ENCODE measurements at regions not wholly inside any gene's neighbourhood (a gene's known extent, or its start where the extent isn't known, plus 50 kb on each side); places are given as distances from the start of the nearest gene placed in this dataset.
A peak's percentile ranks its signal among the peaks of the same experiment; 100 is the strongest.
"Not testable (repeated sequence)": the region's sequence is repeated elsewhere in the genome, so short reads cannot be mapped to it uniquely, and the experiment has no call there.

GRCh38 chr2:10183146-10183675, 60.7 kb downstream of the RRM2 start:
- DNase-seq (ENCODE audit: low spot score): no peak

- DNase-seq (ENCODE audit: low spot score): no peak
Measured at GRCh38 chr2:10184421-10184820, 61.9 kb downstream of the RRM2 start.

GRCh38 chr2:10185046-10185445, 62.5 kb downstream of the RRM2 start:
- no peak for DNase-seq (ENCODE audit: low spot score)

- DNase-seq (ENCODE audit: low spot score): no peak
Measured at GRCh38 chr2:10185755-10186154, 63.2 kb downstream of the RRM2 start.

- no peak for DNase-seq (ENCODE audit: low spot score)
Measured at GRCh38 chr2:10186868-10187535, 64.5 kb downstream of the RRM2 start.

GRCh38 chr2:10187661-10188060, 65.1 kb downstream of the RRM2 start:
- DNase-seq (ENCODE audit: low spot score): no peak

- peak; percentile 46 for DNase-seq (ENCODE audit: low spot score)
Measured at GRCh38 chr2:10188211-10188610, 65.7 kb downstream of the RRM2 start.

GRCh38 chr2:10188729-10189305, 66.3 kb downstream of the RRM2 start:
- DNase-seq (ENCODE audit: low spot score): no peak

GRCh38 chr2:10190255-10190654, 67.7 kb downstream of the RRM2 start:
- DNase-seq (ENCODE audit: low spot score): no peak

- DNase-seq (ENCODE audit: low spot score): no peak
Measured at GRCh38 chr2:10190737-10191532, 68.4 kb downstream of the RRM2 start.

GRCh38 chr2:10191554-10191953, 69.0 kb downstream of the RRM2 start:
- no peak for DNase-seq (ENCODE audit: low spot score)

- DNase-seq (ENCODE audit: low spot score): no peak
Measured at GRCh38 chr2:10192392-10193015, 70.0 kb downstream of the RRM2 start.

GRCh38 chr2:10193276-10193795, 70.8 kb downstream of the RRM2 start:
- DNase-seq (ENCODE audit: low spot score): no peak

GRCh38 chr2:10193851-10194820, 71.6 kb downstream of the RRM2 start:
- no peak for DNase-seq (ENCODE audit: low spot score)

GRCh38 chr2:10195278-10196109, 73.0 kb downstream of the RRM2 start:
- no peak for DNase-seq (ENCODE audit: low spot score)

- DNase-seq (ENCODE audit: low spot score): no peak
Measured at GRCh38 chr2:10196110-10196892, 73.8 kb downstream of the RRM2 start.

- no peak for DNase-seq (ENCODE audit: low spot score)
Measured at GRCh38 chr2:10196948-10197696, 74.6 kb downstream of the RRM2 start.

- no peak for DNase-seq (ENCODE audit: low spot score)
Measured at GRCh38 chr2:10197697-10198076, 75.1 kb downstream of the RRM2 start.

- DNase-seq (ENCODE audit: low spot score): not testable (repeated sequence)
Measured at GRCh38 chr2:10198482-10198881, 75.9 kb downstream of the RRM2 start.
